ENCODE measurements at regions not wholly inside any gene's neighbourhood (a gene's known extent, or its start where the extent isn't known, plus 50 kb on each side); places are given as distances from the start of the nearest gene placed in this dataset.

DNA sequence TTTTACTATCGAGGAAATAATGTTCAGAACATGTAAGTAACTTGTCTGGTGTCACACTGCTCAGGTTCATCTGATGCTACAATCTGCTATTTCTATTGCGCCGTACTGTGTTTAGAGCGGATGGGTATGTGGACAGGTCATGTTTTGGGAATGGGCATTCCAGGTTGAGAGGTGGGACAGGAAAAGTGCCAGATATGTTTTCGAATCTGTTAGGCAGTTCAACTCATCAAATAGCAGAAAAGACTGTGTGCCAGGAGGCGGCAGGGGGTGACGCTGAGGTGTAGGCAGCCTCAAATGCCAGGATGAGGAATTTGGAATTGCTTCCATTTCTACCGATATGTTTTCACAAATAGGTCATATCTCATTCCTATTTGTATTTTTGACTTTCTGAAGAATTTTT is 123.8 kb downstream of the HRH4 start:
- H3K18ac ChIP-seq (ENCODE audit: low read depth, low read length), result no peak overlapping the region
- H3K36me3 ChIP-seq (ENCODE audit: control insufficient read depth, insufficient read depth, low read length), result no peaks in the 10 kb centered on the region
- BruUV-seq (replicated peaks), result no TSS peak
- peaks cover 10% of the 10 kb centered on the region for H3K27me3 ChIP-seq (ENCODE audit: control insufficient read depth, insufficient read depth, low read length)
- ATAC-seq (ENCODE audit: low read depth), result no peak
- no CpG with 5 or more reads among the region's 8 CpGs for WGBS, 2 experiments (ENCODE audit: extremely low coverage in 2 of 2, insufficient read length in 1 of 2)
- intact Hi-C loops (cut with micrococcal nuclease) (no loop called here), in situ Hi-C loops (cut with MboI; ENCODE audit: low sequenced_read_pairs) (no loop called here), dilution Hi-C loops (cut with HindIII; ENCODE audit: low sequenced_read_pairs, unreplicated experiment) (no loop called here)
- H2BK20ac ChIP-seq (ENCODE audit: low read depth, low read length), result no peak overlapping the region
- H2AK5ac ChIP-seq (ENCODE audit: low read depth, low read length), result no peak overlapping the region
- no peak overlapping the region for H2AK9ac ChIP-seq (replicated peaks; ENCODE audit: low read depth, low read length, poor library complexity)
- peaks cover 5% of the 10 kb centered on the region for H3K9me1 ChIP-seq (ENCODE audit: insufficient read depth, low read length)
- TF ChIP-seq MXI1 (IDR thresholded peaks at IDR 0.05; ENCODE audit: borderline replicate concordance, low read depth, low read length), result no peak
- TF ChIP-seq, protein P1, sequence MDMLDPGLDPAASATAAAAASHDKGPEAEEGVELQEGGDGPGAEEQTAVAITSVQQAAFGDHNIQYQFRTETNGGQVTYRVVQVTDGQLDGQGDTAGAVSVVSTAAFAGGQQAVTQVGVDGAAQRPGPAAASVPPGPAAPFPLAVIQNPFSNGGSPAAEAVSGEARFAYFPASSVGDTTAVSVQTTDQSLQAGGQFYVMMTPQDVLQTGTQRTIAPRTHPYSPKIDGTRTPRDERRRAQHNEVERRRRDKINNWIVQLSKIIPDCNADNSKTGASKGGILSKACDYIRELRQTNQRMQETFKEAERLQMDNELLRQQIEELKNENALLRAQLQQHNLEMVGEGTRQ (IDR thresholded peaks at IDR 0.05; ENCODE audit: low read depth, low read length), result no peak
- no peak for TF ChIP-seq CEBPB (IDR thresholded peaks at IDR 0.05; ENCODE audit: low read depth, low read length)
- H4K8ac ChIP-seq (ENCODE audit: low read depth in 2 of 2, low read length in 2 of 2), result no peak overlapping the region
- no peak overlapping the region for H2BK15ac ChIP-seq (ENCODE audit: low read depth, low read length)
- H2AFZ ChIP-seq (replicated peaks; ENCODE audit: low read length, poor library complexity), result no peak overlapping the region
- H2BK120ac ChIP-seq (ENCODE audit: low read depth, low read length), result no peak overlapping the region
- H3K79me1 ChIP-seq (ENCODE audit: low read depth in 1 of 2, low read length in 2 of 2), result no peaks in the 10 kb centered on the region
- H3K14ac ChIP-seq (replicated peaks; ENCODE audit: low read depth, low read length), result no peak overlapping the region
- H3K4me1 ChIP-seq (ENCODE audit: control insufficient read depth, insufficient read depth, low read length), result peaks cover 4% of the 10 kb centered on the region; the same call in 1 of the 2 replicates
- no peak overlapping the region for H3K4ac ChIP-seq (ENCODE audit: low read depth, low read length)
- no peaks in the 10 kb centered on the region for H3K9me3 ChIP-seq (ENCODE audit: control insufficient read depth, insufficient read depth, low read length)
- DNase-seq, result no peak
- ChIA-PET POLR2A (ENCODE audit: unreplicated experiment) (no interaction called here), CTCF (no interaction called here)
- H3K27ac ChIP-seq (ENCODE audit: insufficient read depth, low read length), result no peak overlapping the region
- no peak overlapping the region for H3K23ac ChIP-seq (ENCODE audit: low read depth, low read length)
- H3K56ac ChIP-seq (ENCODE audit: extremely low read depth, insufficient read depth, low read length), result no peak overlapping the region
- no peak overlapping the region for H3K4me2 ChIP-seq (ENCODE audit: low read depth, low read length)
- no peak overlapping the region for H3K9ac ChIP-seq (ENCODE audit: low read depth, low read length)
- H4K20me1 ChIP-seq (ENCODE audit: insufficient read depth, low read length), result no peaks in the 10 kb centered on the region
- no peak overlapping the region for H2BK5ac ChIP-seq (ENCODE audit: low read depth, low read length, poor library complexity, severe bottlenecking)
- no peak overlapping the region for H4K91ac ChIP-seq (ENCODE audit: insufficient read depth, low read depth, low read length)
- H3K4me3 ChIP-seq (ENCODE audit: insufficient read depth, low read depth, low read length), result no peak overlapping the region
- no peak overlapping the region for H4K5ac ChIP-seq (ENCODE audit: low read depth, low read length)
